Panc1 (cell line): ENCODE measurements at regions not wholly inside any gene's neighbourhood (a gene's known extent, or its start where the extent isn't known, plus 50 kb on each side); places are given as distances from the start of the nearest gene placed in this dataset.

Experiments
- ATAC-seq: fragments of 200-7000 bp; cut with Tn5 transposase; 2 replicates; pipeline ENCODE4 v1.9.1; 2020; ENCODE audit warnings: mild to moderate bottlenecking, moderate library complexity
- BruUV-seq: library from RNA; stranded (reverse); fragments of 400-500 nt; replicated peaks from 2 replicates; lab custom pipeline; 2021; lab: Mats Ljungman, UMichigan
- CTCF ChIA-PET: fragments of 300-600 bp; sonication (Branson Sonifier 250); formaldehyde crosslinking; loops from one replicate; lab custom pipeline; 2022; ENCODE audit warnings: antibody characterized with exemption; lab: Charles Lee
- POLR2A ChIA-PET: fragments of 300-600 bp; sonication (Branson Sonifier 250); formaldehyde crosslinking; loops from one replicate; lab custom pipeline; 2022; ENCODE audit warnings: antibody characterized with exemption; lab: Charles Lee
- DNase-seq: peaks from one replicate; pipeline ENCODE4 v3.0.0-alpha.2; 2010; ENCODE audit warnings: low read depth, low spot score
- H3K27ac ChIP-seq: 2 replicates; pipeline ENCODE4 v1.5.1; 2011; ENCODE audit warnings: mild to moderate bottlenecking, low read length, inconsistent platforms
- H3K27me3 ChIP-seq: fragments of 200-500 bp; sonication (Bioruptor generic); 2 replicates; pipeline ENCODE4 v1.6.0; 2014; ENCODE audit warnings: low read length, inconsistent platforms; ENCODE audit not compliant: control insufficient read depth, insufficient read depth
- H3K36me3 ChIP-seq: fragments of 200-500 bp; sonication (Bioruptor generic); 2 replicates; pipeline ENCODE4 v1.5.1; 2014; ENCODE audit warnings: inconsistent platforms, mild to moderate bottlenecking, low read length, moderate library complexity; ENCODE audit not compliant: control insufficient read depth, insufficient read depth
- H3K4me1 ChIP-seq: 2 replicates; pipeline ENCODE4 v1.5.1; 2011; ENCODE audit warnings: inconsistent platforms, mild to moderate bottlenecking, low read length, moderate library complexity; ENCODE audit not compliant: control insufficient read depth, insufficient read depth
- H3K4me3 ChIP-seq, 2 experiments: 2 replicates each; pipeline ENCODE4 v1.5.1; 2011 to 2012; ENCODE audit warnings: low read depth in 2 of 2, low read length in 2 of 2, mild to moderate bottlenecking in 2 of 2, inconsistent platforms in 1 of 2, moderate library complexity in 1 of 2
- H3K9me3 ChIP-seq: fragments of 200-500 bp; sonication (Bioruptor generic); 2 replicates; pipeline ENCODE4 v1.5.1; 2014; ENCODE audit warnings: low read depth, mild to moderate bottlenecking, inconsistent platforms, low read length, moderate library complexity; ENCODE audit not compliant: control insufficient read depth, insufficient read depth
- POLR2AphosphoS5 ChIP-seq: IDR thresholded peaks from 2 replicates; pipeline ENCODE4 v1.6.1; 2012; ENCODE audit warnings: mild to moderate bottlenecking, low read depth, low read length, moderate library complexity
- SIN3A ChIP-seq: IDR thresholded peaks from 2 replicates; pipeline ENCODE4 v1.6.1; 2012; ENCODE audit warnings: low read depth, mild to moderate bottlenecking, low read length, moderate library complexity, borderline replicate concordance; ENCODE audit not compliant: insufficient read depth
- TCF7L2 ChIP-seq: IDR thresholded peaks from 2 replicates; pipeline ENCODE4 v1.6.1; 2011; ENCODE audit warnings: mild to moderate bottlenecking, low read depth, low read length, inconsistent platforms
- in situ Hi-C: cut with HindIII; loops from 2 replicates; pipeline ENCODE4 v1.10.0; 2016; ENCODE audit warnings: low sequenced_read_pairs, low pct_unique_long_range_greater_than_20kb
- intact Hi-C: fragments of 100-400 bp; cut with micrococcal nuclease; formaldehyde crosslinking; loops from one replicate; pipeline ENCODE4 v1.10.0; 2022; ENCODE audit not compliant: unreplicated experiment
- TF ChIP-seq, protein P1 (sequence below), 2 experiments: IDR thresholded peaks; 2 replicates each; pipeline ENCODE4 v1.6.1; 2011 to 2012; ENCODE audit warnings: low read depth in 2 of 2, control low read depth in 1 of 2, low read length in 1 of 2, mild to moderate bottlenecking in 1 of 2, moderate library complexity in 1 of 2; ENCODE audit not compliant: insufficient read depth in 1 of 2
- TF ChIP-seq, protein P2 (sequence below): fragments of 450-650 bp; IDR thresholded peaks from 2 replicates; pipeline ENCODE4 v1.5.1; 2017; ENCODE audit warnings: mild to moderate bottlenecking

DNA sequence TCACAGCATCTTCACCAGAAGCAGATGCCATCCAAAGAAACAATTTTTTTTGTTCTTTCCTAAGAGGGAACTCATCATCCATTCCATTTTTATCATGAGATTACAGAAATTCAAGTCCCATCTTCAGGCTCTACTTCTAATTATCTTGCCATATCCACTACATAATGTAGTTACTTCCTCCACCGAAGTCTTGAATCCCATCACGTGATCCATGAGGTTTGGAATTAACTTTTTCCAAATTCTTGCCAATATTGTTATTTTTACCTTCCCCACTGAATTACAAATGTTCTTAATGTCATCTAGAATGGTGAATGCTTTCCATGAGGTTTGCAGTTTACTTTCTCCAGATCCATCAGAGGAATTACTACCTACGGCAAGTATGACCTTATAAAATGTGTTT, 1014.7 kb upstream of the LRRN3 start:
- BruUV-seq = no TSS peak
- DNase-seq (no peak), ATAC-seq (no peak)
- Histone ChIP-seq H3K4me3 (no peak overlapping the region), H3K27me3 (no peaks in the 10 kb centered on the region), H3K4me1 (no peaks in the 10 kb centered on the region), H3K27ac (no peak overlapping the region), H3K9me3 (peaks cover 2% of the 10 kb centered on the region; the same call in 1 of the 2 replicates), H3K36me3 (no peaks in the 10 kb centered on the region)
- TF ChIP-seq TCF7L2 = no peak
- TF ChIP-seq, protein P1, sequence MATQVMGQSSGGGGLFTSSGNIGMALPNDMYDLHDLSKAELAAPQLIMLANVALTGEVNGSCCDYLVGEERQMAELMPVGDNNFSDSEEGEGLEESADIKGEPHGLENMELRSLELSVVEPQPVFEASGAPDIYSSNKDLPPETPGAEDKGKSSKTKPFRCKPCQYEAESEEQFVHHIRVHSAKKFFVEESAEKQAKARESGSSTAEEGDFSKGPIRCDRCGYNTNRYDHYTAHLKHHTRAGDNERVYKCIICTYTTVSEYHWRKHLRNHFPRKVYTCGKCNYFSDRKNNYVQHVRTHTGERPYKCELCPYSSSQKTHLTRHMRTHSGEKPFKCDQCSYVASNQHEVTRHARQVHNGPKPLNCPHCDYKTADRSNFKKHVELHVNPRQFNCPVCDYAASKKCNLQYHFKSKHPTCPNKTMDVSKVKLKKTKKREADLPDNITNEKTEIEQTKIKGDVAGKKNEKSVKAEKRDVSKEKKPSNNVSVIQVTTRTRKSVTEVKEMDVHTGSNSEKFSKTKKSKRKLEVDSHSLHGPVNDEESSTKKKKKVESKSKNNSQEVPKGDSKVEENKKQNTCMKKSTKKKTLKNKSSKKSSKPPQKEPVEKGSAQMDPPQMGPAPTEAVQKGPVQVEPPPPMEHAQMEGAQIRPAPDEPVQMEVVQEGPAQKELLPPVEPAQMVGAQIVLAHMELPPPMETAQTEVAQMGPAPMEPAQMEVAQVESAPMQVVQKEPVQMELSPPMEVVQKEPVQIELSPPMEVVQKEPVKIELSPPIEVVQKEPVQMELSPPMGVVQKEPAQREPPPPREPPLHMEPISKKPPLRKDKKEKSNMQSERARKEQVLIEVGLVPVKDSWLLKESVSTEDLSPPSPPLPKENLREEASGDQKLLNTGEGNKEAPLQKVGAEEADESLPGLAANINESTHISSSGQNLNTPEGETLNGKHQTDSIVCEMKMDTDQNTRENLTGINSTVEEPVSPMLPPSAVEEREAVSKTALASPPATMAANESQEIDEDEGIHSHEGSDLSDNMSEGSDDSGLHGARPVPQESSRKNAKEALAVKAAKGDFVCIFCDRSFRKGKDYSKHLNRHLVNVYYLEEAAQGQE (IDR thresholded peaks at IDR 0.05; ENCODE audit: insufficient read depth in 1 of 2, low read depth in 2 of 2, low read length in 1 of 2) = no peak
- ChIA-PET CTCF (no interaction called here), POLR2A (no interaction called here)
- intact Hi-C loops = no loop called here
- in situ Hi-C loops = no loop called here

DNA sequence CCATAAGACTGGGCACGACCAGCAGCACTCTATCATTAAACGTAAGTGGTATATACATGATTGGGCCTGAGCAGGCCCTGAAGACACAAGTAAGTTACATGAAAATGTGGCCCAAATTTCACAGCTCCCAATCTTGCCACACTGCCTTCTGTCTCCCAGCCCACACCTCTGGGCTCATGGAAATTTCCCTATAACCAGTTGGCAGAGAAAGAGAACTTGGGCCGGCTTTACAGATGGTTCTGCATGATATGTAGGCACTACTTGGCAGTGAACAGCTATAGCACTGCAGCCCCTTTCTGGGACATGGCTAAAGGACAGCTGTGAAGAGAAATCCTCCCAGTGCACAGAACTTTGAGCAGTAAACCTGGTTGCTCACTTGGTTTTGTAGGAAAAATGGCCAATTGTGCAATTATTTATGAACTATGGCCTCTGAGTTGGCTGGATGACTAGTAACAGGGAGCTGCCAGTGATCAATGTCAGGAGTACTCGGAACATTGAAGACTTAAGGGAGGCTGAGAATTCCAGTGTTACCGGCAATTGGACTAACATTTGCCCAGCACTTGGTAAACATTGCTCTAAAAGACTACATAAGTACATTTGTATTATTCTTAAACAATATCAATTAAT, 1006.6 kb upstream of the LRRN3 start:
- Histone ChIP-seq H3K27me3 (no peaks in the 10 kb centered on the region), H3K4me1 (no peaks in the 10 kb centered on the region), H3K9me3 (peaks cover 2% of the 10 kb centered on the region; the same call in 1 of the 2 replicates), H3K27ac (no peak overlapping the region), H3K4me3 (no peak overlapping the region), H3K36me3 (no peaks in the 10 kb centered on the region)
- POLR2A ChIA-PET = no interaction called here
- CTCF ChIA-PET = no interaction called here
- ATAC-seq (no peak), DNase-seq (no peak)
- TF ChIP-seq SIN3A (no peak), TCF7L2 (no peak), POLR2AphosphoS5 (no peak)
- TF ChIP-seq, protein P2, sequence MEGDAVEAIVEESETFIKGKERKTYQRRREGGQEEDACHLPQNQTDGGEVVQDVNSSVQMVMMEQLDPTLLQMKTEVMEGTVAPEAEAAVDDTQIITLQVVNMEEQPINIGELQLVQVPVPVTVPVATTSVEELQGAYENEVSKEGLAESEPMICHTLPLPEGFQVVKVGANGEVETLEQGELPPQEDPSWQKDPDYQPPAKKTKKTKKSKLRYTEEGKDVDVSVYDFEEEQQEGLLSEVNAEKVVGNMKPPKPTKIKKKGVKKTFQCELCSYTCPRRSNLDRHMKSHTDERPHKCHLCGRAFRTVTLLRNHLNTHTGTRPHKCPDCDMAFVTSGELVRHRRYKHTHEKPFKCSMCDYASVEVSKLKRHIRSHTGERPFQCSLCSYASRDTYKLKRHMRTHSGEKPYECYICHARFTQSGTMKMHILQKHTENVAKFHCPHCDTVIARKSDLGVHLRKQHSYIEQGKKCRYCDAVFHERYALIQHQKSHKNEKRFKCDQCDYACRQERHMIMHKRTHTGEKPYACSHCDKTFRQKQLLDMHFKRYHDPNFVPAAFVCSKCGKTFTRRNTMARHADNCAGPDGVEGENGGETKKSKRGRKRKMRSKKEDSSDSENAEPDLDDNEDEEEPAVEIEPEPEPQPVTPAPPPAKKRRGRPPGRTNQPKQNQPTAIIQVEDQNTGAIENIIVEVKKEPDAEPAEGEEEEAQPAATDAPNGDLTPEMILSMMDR = no peak
- TF ChIP-seq, protein P1 (IDR thresholded peaks at IDR 0.05; ENCODE audit: insufficient read depth in 1 of 2, low read depth in 2 of 2, low read length in 1 of 2) = no peak
- in situ Hi-C loops (no loop called here), intact Hi-C loops (no loop called here)
- no TSS peak for BruUV-seq
